Right atrium auricular region (tissue), 2 donors: ENCODE measurements at regions not wholly inside any gene's neighbourhood (a gene's known extent, or its start where the extent isn't known, plus 50 kb on each side); places are given as distances from the start of the nearest gene placed in this dataset.
A peak's percentile ranks its signal among the peaks of the same experiment; 100 is the strongest.

Source experiments
- DNase-seq: peaks from one replicate; pipeline ENCODE4 v3.0.0-alpha.2; 2019; ENCODE audit warnings: low spot score
- H3K27ac ChIP-seq, 2 donors: fragments of 200-600 bp; sonication (generic); 1 replicate in 1 of 2; 2 replicates in 1 of 2; pipeline ENCODE4 v1.5.1; 2016 to 2019
- H3K27me3 ChIP-seq, 2 donors: fragments of 200-600 bp; sonication (generic); one replicate each; pipeline versions ENCODE4 v1.5.1 to v1.6.0; 2017 to 2019
- H3K36me3 ChIP-seq: fragments of 200-600 bp; sonication (generic); one replicate; pipeline ENCODE4 v1.5.1; 2016
- H3K4me1 ChIP-seq, 2 donors: fragments of 200-600 bp; sonication (generic); one replicate each; pipeline versions ENCODE4 v1.5.1 to v1.6.0; 2017 to 2019
- H3K4me3 ChIP-seq, 2 donors: fragments of 200-600 bp; sonication (generic); 1 replicate in 1 of 2; 2 replicates in 1 of 2; pipeline ENCODE4 v1.5.1; 2017 to 2019; ENCODE audit warnings: mild to moderate bottlenecking in 1 of 2, moderate library complexity in 1 of 2
- H3K9me3 ChIP-seq, 2 donors: fragments of 200-600 bp; sonication (generic); one replicate each; pipeline ENCODE4 v1.5.1; 2019
- CTCF ChIP-seq, 2 donors: fragments of 200-600 bp; sonication (generic); IDR thresholded peaks; one replicate each; pipeline ENCODE4 v1.5.1; 2019; ENCODE audit warnings: antibody characterized with exemption in 2 of 2

GRCh38 chr10:52637592-52637991 is 135.0 kb downstream of the MBL2 start:
- H3K9me3 ChIP-seq = no peaks in the 10 kb centered on the region
- no peak for DNase-seq
- no peaks in the 10 kb centered on the region for H3K4me1 ChIP-seq
- no peaks in the 10 kb centered on the region for H3K36me3 ChIP-seq
- H3K4me3 ChIP-seq = no peak overlapping the region
- no peaks in the 10 kb centered on the region for H3K27me3 ChIP-seq
- TF ChIP-seq CTCF (IDR thresholded peaks at IDR 0.05) = no peak
- H3K27ac ChIP-seq = no peak overlapping the region

- H3K27me3 ChIP-seq = no peaks in the 10 kb centered on the region
- no peak overlapping the region for H3K27ac ChIP-seq
- no peaks in the 10 kb centered on the region for H3K9me3 ChIP-seq
- H3K4me1 ChIP-seq = no peaks in the 10 kb centered on the region
- H3K36me3 ChIP-seq = no peaks in the 10 kb centered on the region
- no peak for TF ChIP-seq CTCF (IDR thresholded peaks at IDR 0.05)
- DNase-seq = no peak
- no peak overlapping the region for H3K4me3 ChIP-seq
Observed at GRCh38 chr10:52639652-52640051, 132.9 kb downstream of the MBL2 start.

GRCh38 chr10:52642208-52642607 is 130.4 kb downstream of the MBL2 start:
- DNase-seq = no peak
- H3K9me3 ChIP-seq = no peaks in the 10 kb centered on the region
- H3K36me3 ChIP-seq = no peaks in the 10 kb centered on the region
- H3K27me3 ChIP-seq = no peaks in the 10 kb centered on the region
- no peak for TF ChIP-seq CTCF (IDR thresholded peaks at IDR 0.05)
- H3K27ac ChIP-seq = no peak overlapping the region
- no peaks in the 10 kb centered on the region for H3K4me1 ChIP-seq
- H3K4me3 ChIP-seq = no peak overlapping the region

- no peaks in the 10 kb centered on the region for H3K27me3 ChIP-seq
- no peaks in the 10 kb centered on the region for H3K36me3 ChIP-seq
- TF ChIP-seq CTCF (IDR thresholded peaks at IDR 0.05) = peak; percentile 54 to 82
- no peaks in the 10 kb centered on the region for H3K9me3 ChIP-seq
- no peak overlapping the region for H3K4me3 ChIP-seq
- DNase-seq = no peak
- no peak overlapping the region for H3K27ac ChIP-seq
- no peaks in the 10 kb centered on the region for H3K4me1 ChIP-seq
Observed at GRCh38 chr10:52644373-52645186, 128.0 kb downstream of the MBL2 start.

- no peak overlapping the region for H3K4me3 ChIP-seq
- no peaks in the 10 kb centered on the region for H3K9me3 ChIP-seq
- no peak for TF ChIP-seq CTCF (IDR thresholded peaks at IDR 0.05)
- no peaks in the 10 kb centered on the region for H3K36me3 ChIP-seq
- H3K27me3 ChIP-seq = no peaks in the 10 kb centered on the region
- H3K4me1 ChIP-seq = no peaks in the 10 kb centered on the region
- no peak overlapping the region for H3K27ac ChIP-seq
- no peak for DNase-seq
Observed at GRCh38 chr10:52645187-52645758, 127.3 kb downstream of the MBL2 start.
